Adipocyte (in vitro differentiated cells): ENCODE measurements at regions not wholly inside any gene's neighbourhood (a gene's known extent, or its start where the extent isn't known, plus 50 kb on each side); places are given as distances from the start of the nearest gene placed in this dataset.

ENCODE experiments used
- DNase-seq: peaks from one replicate; pipeline ENCODE4 v3.0.0-alpha.2; 2015; ENCODE audit warnings: low read depth
- H3K27me3 ChIP-seq: replicated peaks from 2 replicates; pipeline ENCODE4 v1.7.0; 2013; ENCODE audit warnings: mild to moderate bottlenecking, low read length, moderate library complexity; ENCODE audit not compliant: control insufficient read depth, insufficient read depth
- H3K36me3 ChIP-seq: 2 replicates; pipeline ENCODE4 v1.7.0; 2013; ENCODE audit warnings: low read length, mild to moderate bottlenecking, moderate library complexity; ENCODE audit not compliant: control insufficient read depth, insufficient read depth, severe bottlenecking
- H3K4me1 ChIP-seq: 2 replicates; pipeline ENCODE4 v1.7.0; 2013; ENCODE audit warnings: mild to moderate bottlenecking, low read length, moderate library complexity; ENCODE audit not compliant: control insufficient read depth, insufficient read depth
- H3K4me3 ChIP-seq: 2 replicates; pipeline ENCODE4 v1.7.0; 2013; ENCODE audit warnings: mild to moderate bottlenecking, low read length, moderate library complexity
- H3K9ac ChIP-seq: 2 replicates; pipeline ENCODE4 v1.7.0; 2013; ENCODE audit warnings: mild to moderate bottlenecking, low read length, moderate library complexity
- H3K9me3 ChIP-seq: 2 replicates; pipeline ENCODE4 v1.7.0; 2013; ENCODE audit warnings: mild to moderate bottlenecking, low read length, moderate library complexity; ENCODE audit not compliant: control insufficient read depth

GRCh38 chr4:145427991-145428390, 53.7 kb upstream of the SMAD1 start:
- Histone ChIP-seq H3K9ac (no peak overlapping the region), H3K4me3 (no peak overlapping the region), H3K9me3 (peaks cover 14% of the 10 kb centered on the region), H3K36me3 (no peaks in the 10 kb centered on the region), H3K4me1 (no peaks in the 10 kb centered on the region), H3K27me3 (no peaks in the 10 kb centered on the region)
- DNase-seq = no peak

GRCh38 chr4:145427221-145427620, 54.4 kb upstream of the SMAD1 start:
- no peaks in the 10 kb centered on the region for H3K27me3 ChIP-seq
- H3K4me3 ChIP-seq = no peak overlapping the region
- peaks cover 14% of the 10 kb centered on the region for H3K9me3 ChIP-seq
- DNase-seq = no peak
- H3K4me1 ChIP-seq = no peaks in the 10 kb centered on the region
- H3K36me3 ChIP-seq = no peaks in the 10 kb centered on the region
- no peak overlapping the region for H3K9ac ChIP-seq

GRCh38 chr4:145423017-145423708, 58.5 kb upstream of the SMAD1 start:
- Histone ChIP-seq H3K27me3 (no peaks in the 10 kb centered on the region), H3K9ac (no peak overlapping the region), H3K4me3 (no peak overlapping the region), H3K36me3 (no peaks in the 10 kb centered on the region), H3K4me1 (no peaks in the 10 kb centered on the region), H3K9me3 (peaks cover 14% of the 10 kb centered on the region)
- DNase-seq = no peak

- DNase-seq = no peak
- H3K36me3 ChIP-seq = no peaks in the 10 kb centered on the region
- peaks cover 14% of the 10 kb centered on the region for H3K9me3 ChIP-seq
- H3K9ac ChIP-seq = no peak overlapping the region
- no peaks in the 10 kb centered on the region for H3K4me1 ChIP-seq
- no peaks in the 10 kb centered on the region for H3K27me3 ChIP-seq
- H3K4me3 ChIP-seq = no peak overlapping the region
Observed at GRCh38 chr4:145420595-145421214, 60.9 kb upstream of the SMAD1 start.

- DNase-seq = no peak
- no peaks in the 10 kb centered on the region for H3K27me3 ChIP-seq
- H3K36me3 ChIP-seq = no peaks in the 10 kb centered on the region
- H3K4me3 ChIP-seq = no peak overlapping the region
- H3K4me1 ChIP-seq = peaks cover 4% of the 10 kb centered on the region
- peaks cover 3% of the 10 kb centered on the region for H3K9me3 ChIP-seq
- H3K9ac ChIP-seq = no peak overlapping the region
Observed at GRCh38 chr4:145418739-145419138, 62.9 kb upstream of the SMAD1 start.

GRCh38 chr4:145417348-145418130, 64.1 kb upstream of the SMAD1 start:
- Histone ChIP-seq H3K4me1 (peaks cover 4% of the 10 kb centered on the region), H3K4me3 (no peak overlapping the region), H3K27me3 (no peaks in the 10 kb centered on the region), H3K9ac (no peak overlapping the region), H3K36me3 (no peaks in the 10 kb centered on the region), H3K9me3 (no peaks in the 10 kb centered on the region)
- no peak for DNase-seq

GRCh38 chr4:145414841-145415240, 66.8 kb upstream of the SMAD1 start:
- Histone ChIP-seq H3K9ac (no peak overlapping the region), H3K27me3 (no peaks in the 10 kb centered on the region), H3K9me3 (no peaks in the 10 kb centered on the region), H3K4me1 (peaks cover 4% of the 10 kb centered on the region), H3K4me3 (no peak overlapping the region), H3K36me3 (no peaks in the 10 kb centered on the region)
- no peak for DNase-seq

- peaks cover 4% of the 10 kb centered on the region for H3K4me1 ChIP-seq
- H3K27me3 ChIP-seq = no peaks in the 10 kb centered on the region
- no peak overlapping the region for H3K4me3 ChIP-seq
- H3K36me3 ChIP-seq = no peaks in the 10 kb centered on the region
- no peak for DNase-seq
- no peak overlapping the region for H3K9ac ChIP-seq
- H3K9me3 ChIP-seq = no peaks in the 10 kb centered on the region
Observed at GRCh38 chr4:145414226-145414625, 67.4 kb upstream of the SMAD1 start.

GRCh38 chr4:145406970-145407369, 74.7 kb upstream of the SMAD1 start:
- Histone ChIP-seq H3K9ac (no peak overlapping the region), H3K27me3 (no peaks in the 10 kb centered on the region), H3K36me3 (no peaks in the 10 kb centered on the region), H3K4me1 (peaks cover 11% of the 10 kb centered on the region), H3K4me3 (no peak overlapping the region), H3K9me3 (no peaks in the 10 kb centered on the region)
- DNase-seq = peak; percentile 3

- no peaks in the 10 kb centered on the region for H3K9me3 ChIP-seq
- H3K4me3 ChIP-seq = no peak overlapping the region
- DNase-seq = no peak
Observed at GRCh38 chr4:145404761-145405160, 76.9 kb upstream of the SMAD1 start.

GRCh38 chr4:145396581-145396980, 85.1 kb upstream of the SMAD1 start:
- Histone ChIP-seq H3K4me3 (no peak overlapping the region), H3K27me3 (no peaks in the 10 kb centered on the region), H3K4me1 (no peaks in the 10 kb centered on the region), H3K36me3 (no peaks in the 10 kb centered on the region), H3K9me3 (no peaks in the 10 kb centered on the region), H3K9ac (no peak overlapping the region)
- no peak for DNase-seq

More at GRCh38 chr4:145404761-145405160, 76.9 kb upstream of the SMAD1 start:
- Histone ChIP-seq H3K27me3 (no peaks in the 10 kb centered on the region), H3K36me3 (no peaks in the 10 kb centered on the region), H3K4me1 (peaks cover 11% of the 10 kb centered on the region), H3K9ac (no peak overlapping the region)
